GM23338 (cell line): ENCODE measurements at regions not wholly inside any gene's neighbourhood (a gene's known extent, or its start where the extent isn't known, plus 50 kb on each side); places are given as distances from the start of the nearest gene placed in this dataset.

Experiments used
- CREB1 ChIP-seq: fragments of 250-450 bp; sonication (Bioruptor Pico); IDR thresholded peaks from 2 replicates; pipeline ENCODE4 v1.5.0; 2020; ENCODE audit warnings: low read depth, mild to moderate bottlenecking, moderate library complexity
- ETS1 ChIP-seq: IDR thresholded peaks from 2 replicates; pipeline ENCODE4 v1.6.1; 2016; ENCODE audit warnings: antibody characterized with exemption
- EZH2 ChIP-seq: fragments of 200-600 bp; sonication (generic); IDR thresholded peaks from one replicate; pipeline ENCODE4 v1.8.0; 2017; ENCODE audit warnings: antibody characterized with exemption, mild to moderate bottlenecking, low read depth; ENCODE audit not compliant: unreplicated experiment
- EZH2phosphoT487 ChIP-seq: fragments of 200-600 bp; sonication (generic); IDR thresholded peaks from one replicate; pipeline ENCODE4 v1.8.1; 2018; ENCODE audit warnings: antibody characterized with exemption; ENCODE audit not compliant: unreplicated experiment
- JUNB ChIP-seq: IDR thresholded peaks from one replicate; pipeline ENCODE4 v1.6.1; 2016; ENCODE audit warnings: antibody characterized with exemption; ENCODE audit not compliant: unreplicated experiment
- POLR2AphosphoS5 ChIP-seq: IDR thresholded peaks from 2 replicates; pipeline ENCODE4 v1.6.1; 2016; ENCODE audit warnings: antibody characterized with exemption, low read depth
- REST ChIP-seq: IDR thresholded peaks from one replicate; pipeline ENCODE4 v1.6.1; 2018; ENCODE audit warnings: antibody characterized with exemption; ENCODE audit not compliant: unreplicated experiment
- STAT1 ChIP-seq: IDR thresholded peaks from one replicate; pipeline ENCODE4 v1.6.1; 2016; ENCODE audit warnings: antibody characterized with exemption; ENCODE audit not compliant: unreplicated experiment
- ZNF114 ChIP-seq: fragments of 250-450 bp; sonication (Bioruptor Pico); IDR thresholded peaks from 2 replicates; pipeline ENCODE4 v1.5.0; 2020; ENCODE audit warnings: mild to moderate bottlenecking, moderate library complexity
- ZNF331 ChIP-seq: fragments of 250-450 bp; sonication (Bioruptor Pico); IDR thresholded peaks from 2 replicates; pipeline ENCODE4 v1.5.0; 2020; ENCODE audit warnings: low read depth, mild to moderate bottlenecking, moderate library complexity
- ZNF462 ChIP-seq: fragments of 250-450 bp; sonication (Bioruptor Pico); IDR thresholded peaks from 2 replicates; pipeline ENCODE4 v1.5.0; 2020; ENCODE audit warnings: mild to moderate bottlenecking, moderate library complexity
- TF ChIP-seq, protein P1 (sequence below), 2 experiments: fragments of 200-600 bp in 1 of 2; sonication (generic) in 1 of 2; conservative IDR thresholded peaks; 2 replicates each; pipeline versions ENCODE4 v1.5.1 to v1.6.1; 2016 to 2017; ENCODE audit warnings: antibody characterized with exemption in 2 of 2, low read depth in 2 of 2, mild to moderate bottlenecking in 2 of 2, moderate library complexity in 1 of 2

DNA sequence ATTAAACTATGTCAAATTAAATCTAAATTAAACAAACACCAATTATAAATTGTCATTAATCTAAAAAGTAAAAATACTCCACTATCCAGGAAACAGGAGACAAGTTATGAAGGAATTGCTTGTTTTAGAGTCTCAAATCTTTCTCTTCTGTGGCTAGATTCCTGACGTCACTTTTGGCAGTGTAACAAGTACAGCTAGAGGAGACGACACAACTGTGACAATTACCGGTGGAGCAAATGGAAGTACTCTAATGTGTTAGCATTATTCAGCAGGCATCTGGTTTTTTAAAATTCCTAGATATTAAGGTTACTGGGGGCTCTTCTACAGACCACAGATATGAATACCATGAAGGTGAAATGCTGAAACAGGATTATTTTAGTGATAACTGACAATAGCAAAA is 1042.7 kb downstream of the EPHA7 start:
- TF ChIP-seq, protein P1, sequence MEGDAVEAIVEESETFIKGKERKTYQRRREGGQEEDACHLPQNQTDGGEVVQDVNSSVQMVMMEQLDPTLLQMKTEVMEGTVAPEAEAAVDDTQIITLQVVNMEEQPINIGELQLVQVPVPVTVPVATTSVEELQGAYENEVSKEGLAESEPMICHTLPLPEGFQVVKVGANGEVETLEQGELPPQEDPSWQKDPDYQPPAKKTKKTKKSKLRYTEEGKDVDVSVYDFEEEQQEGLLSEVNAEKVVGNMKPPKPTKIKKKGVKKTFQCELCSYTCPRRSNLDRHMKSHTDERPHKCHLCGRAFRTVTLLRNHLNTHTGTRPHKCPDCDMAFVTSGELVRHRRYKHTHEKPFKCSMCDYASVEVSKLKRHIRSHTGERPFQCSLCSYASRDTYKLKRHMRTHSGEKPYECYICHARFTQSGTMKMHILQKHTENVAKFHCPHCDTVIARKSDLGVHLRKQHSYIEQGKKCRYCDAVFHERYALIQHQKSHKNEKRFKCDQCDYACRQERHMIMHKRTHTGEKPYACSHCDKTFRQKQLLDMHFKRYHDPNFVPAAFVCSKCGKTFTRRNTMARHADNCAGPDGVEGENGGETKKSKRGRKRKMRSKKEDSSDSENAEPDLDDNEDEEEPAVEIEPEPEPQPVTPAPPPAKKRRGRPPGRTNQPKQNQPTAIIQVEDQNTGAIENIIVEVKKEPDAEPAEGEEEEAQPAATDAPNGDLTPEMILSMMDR (conservative IDR thresholded peaks at IDR 0.05; ENCODE audit: low read depth in 2 of 2) = no peak
- TF ChIP-seq CREB1 (CRISPR knock-in tag) = no peak
- no peak for TF ChIP-seq POLR2AphosphoS5
- TF ChIP-seq EZH2 = no peak
- no peak for TF ChIP-seq ZNF114 (CRISPR knock-in tag)
- TF ChIP-seq REST = no peak
- no peak for TF ChIP-seq EZH2phosphoT487
- no peak for TF ChIP-seq ZNF331 (CRISPR knock-in tag)
- no peak for TF ChIP-seq ETS1
- no peak for TF ChIP-seq STAT1
- TF ChIP-seq JUNB = no peak
- no peak for TF ChIP-seq ZNF462 (CRISPR knock-in tag)
